HL-60 (cell line): ENCODE measurements at regions not wholly inside any gene's neighbourhood (a gene's known extent, or its start where the extent isn't known, plus 50 kb on each side); places are given as distances from the start of the nearest gene placed in this dataset.

Experiments used
- DNase-seq, 2 experiments: peaks; one replicate each; pipeline ENCODE4 v3.0.0-alpha.2; 2010 to 2020; ENCODE audit warnings: low read depth in 1 of 2, low spot score in 1 of 2
- H3K27ac ChIP-seq: fragments of 250-450 bp; sonication (Bioruptor Pico); replicated peaks from 2 replicates; pipeline ENCODE4 v1.5.1; 2020; ENCODE audit warnings: mild to moderate bottlenecking, moderate library complexity
- H3K27me3 ChIP-seq: fragments of 250-450 bp; sonication (Bioruptor Pico); 2 replicates; pipeline ENCODE4 v1.5.1; 2021; ENCODE audit warnings: mild to moderate bottlenecking, moderate library complexity; ENCODE audit not compliant: insufficient read depth, poor library complexity, severe bottlenecking
- H3K4me3 ChIP-seq: replicated peaks from 2 replicates; pipeline ENCODE4 v1.5.1; 2011; ENCODE audit warnings: mild to moderate bottlenecking, control low read depth, low read length; ENCODE audit not compliant: insufficient read depth
- CTCF ChIP-seq: IDR thresholded peaks from one replicate; pipeline ENCODE4 v1.5.1; 2011; ENCODE audit warnings: low read length, control low read depth, inconsistent platforms; ENCODE audit not compliant: insufficient read depth
- GABPA ChIP-seq: IDR thresholded peaks from 2 replicates; pipeline ENCODE4 v1.6.1; 2012; ENCODE audit warnings: low read depth
- POLR2AphosphoS5 ChIP-seq: IDR thresholded peaks from 2 replicates; pipeline ENCODE4 v1.6.1; 2012; ENCODE audit warnings: low read depth
- REST ChIP-seq: IDR thresholded peaks from 2 replicates; pipeline ENCODE4 v1.6.1; 2012; ENCODE audit warnings: low read depth; ENCODE audit not compliant: insufficient replicate concordance
- SPI1 ChIP-seq: IDR thresholded peaks from 2 replicates; pipeline ENCODE4 v1.6.1; 2012; ENCODE audit warnings: low read depth, mild to moderate bottlenecking, borderline replicate concordance

- TF ChIP-seq SPI1: no peak
- no peak for TF ChIP-seq POLR2AphosphoS5
- TF ChIP-seq REST: no peak
- no peak for TF ChIP-seq CTCF
- no peak for TF ChIP-seq GABPA
- no peak overlapping the region for H3K27ac ChIP-seq
Measured at GRCh38 chr10:53430974-53431373, 658.4 kb upstream of the MBL2 start.

GRCh38 chr10:53430127-53430891, 657.7 kb upstream of the MBL2 start:
- TF ChIP-seq SPI1 (no peak), REST (no peak), POLR2AphosphoS5 (no peak), CTCF (no peak), GABPA (no peak)
- DNase-seq: no peak
- no peak overlapping the region for H3K27ac ChIP-seq
- H3K27me3 ChIP-seq: no peaks in the 10 kb centered on the region
- no peak overlapping the region for H3K4me3 ChIP-seq

More at GRCh38 chr10:53430974-53431373, 658.4 kb upstream of the MBL2 start:
- no peak for DNase-seq
- H3K27me3 ChIP-seq: no peaks in the 10 kb centered on the region
- H3K4me3 ChIP-seq: no peak overlapping the region

GRCh38 chr10:53422223-53422888, 649.8 kb upstream of the MBL2 start:
- Histone ChIP-seq H3K27me3 (no peaks in the 10 kb centered on the region), H3K4me3 (no peak overlapping the region), H3K27ac (no peak overlapping the region)
- TF ChIP-seq GABPA: no peak
- TF ChIP-seq POLR2AphosphoS5: no peak
- TF ChIP-seq REST: no peak
- TF ChIP-seq SPI1: no peak
- no peak for TF ChIP-seq CTCF
- DNase-seq: no peak
